Endothelial cell of umbilical vein (primary cell): ENCODE measurements at regions not wholly inside any gene's neighbourhood (a gene's known extent, or its start where the extent isn't known, plus 50 kb on each side); places are given as distances from the start of the nearest gene placed in this dataset.
A peak's percentile ranks its signal among the peaks of the same experiment; 100 is the strongest.

Experiments
- BruUV-seq: library from RNA; stranded (reverse); fragments of 400-500 nt; replicated peaks from 2 replicates; lab custom pipeline; 2021; lab: Mats Ljungman, UMichigan
- CTCF ChIA-PET: fragments of 300-600, 350-600 bp; sonication (Branson Sonifier 250); formaldehyde crosslinking; loops from one replicate; lab custom pipeline; 2021; ENCODE audit warnings: antibody characterized with exemption, inconsistent platforms; lab: Charles Lee
- POLR2A ChIA-PET: fragments of 300-600, 350-600 bp; sonication (Branson Sonifier 250); formaldehyde crosslinking; loops from one replicate; lab custom pipeline; 2021; ENCODE audit warnings: antibody characterized with exemption, inconsistent platforms; lab: Charles Lee
- DNase-seq: peaks from one replicate; pipeline ENCODE4 v3.0.0-alpha.2; 2011; ENCODE audit warnings: low read depth, low spot score
- FAIRE-seq: peaks from 2 replicates; lab custom pipeline; 2011; peaks lifted over from hg19 to GRCh38; lab: Jason Lieb, UNC
- H2AFZ ChIP-seq: 2 replicates; pipeline ENCODE4 v1.6.0; 2012; ENCODE audit warnings: low read depth, low read length, control low read depth, inconsistent platforms
- H3K27ac ChIP-seq: 2 replicates; pipeline ENCODE4 v1.5.1; 2011; ENCODE audit warnings: low read depth, mild to moderate bottlenecking, control low read depth, low read length, moderate library complexity; ENCODE audit not compliant: insufficient read depth
- H3K27me3 ChIP-seq, 2 experiments: 2 replicates each; pipeline versions ENCODE4 v1.6.0 to v1.6.1; 2011; ENCODE audit warnings: low read length in 2 of 2, mixed read lengths in 1 of 2; ENCODE audit not compliant: control insufficient read depth in 2 of 2, insufficient read depth in 2 of 2
- H3K36me3 ChIP-seq, 2 experiments: 2 replicates in 1 of 2; 3 replicates in 1 of 2; pipeline ENCODE4 v1.5.1; 2011; ENCODE audit warnings: low read length in 2 of 2, mild to moderate bottlenecking in 1 of 2, moderate library complexity in 1 of 2; ENCODE audit not compliant: control insufficient read depth in 2 of 2, insufficient read depth in 2 of 2; ENCODE audit errors: extremely low read depth in 1 of 2
- H3K4me1 ChIP-seq: 3 replicates; pipeline ENCODE4 v1.5.1; 2011; ENCODE audit warnings: mild to moderate bottlenecking, low read length; ENCODE audit not compliant: control insufficient read depth, insufficient read depth; ENCODE audit errors: extremely low read depth
- H3K4me2 ChIP-seq: 2 replicates; pipeline ENCODE4 v1.6.1; 2011; ENCODE audit warnings: low read length, control low read depth, mixed read lengths; ENCODE audit not compliant: insufficient read depth
- H3K4me3 ChIP-seq, 3 experiments: fragments of 200-600 bp in 1 of 3; sonication (generic), shearing (Covaris generic) in 1 of 3; replicated peaks in 1 of 3; 2 replicates each; pipeline ENCODE4 v1.5.1; 2011 to 2016; ENCODE audit warnings: control low read depth in 3 of 3, low read length in 3 of 3, mild to moderate bottlenecking in 2 of 3, inconsistent platforms in 1 of 3, low read depth in 1 of 3, moderate library complexity in 1 of 3; ENCODE audit not compliant: insufficient read depth in 1 of 3
- H3K79me2 ChIP-seq: 2 replicates; pipeline ENCODE4 v1.6.0; 2012; ENCODE audit warnings: low read length, inconsistent platforms; ENCODE audit not compliant: control insufficient read depth, insufficient read depth
- H3K9ac ChIP-seq: replicated peaks from 2 replicates; pipeline ENCODE3; 2011; ENCODE audit warnings: low read length, control low read depth; ENCODE audit not compliant: insufficient read depth; ENCODE audit errors: extremely low read depth
- H3K9me1 ChIP-seq: replicated peaks from 3 replicates; pipeline ENCODE4 v1.6.0; 2011; ENCODE audit warnings: mild to moderate bottlenecking, low read length; ENCODE audit not compliant: control insufficient read depth, insufficient read depth; ENCODE audit errors: extremely low read depth
- H3K9me3 ChIP-seq: replicated peaks from 2 replicates; pipeline ENCODE4 v1.5.1; 2012; ENCODE audit warnings: low read length, inconsistent platforms; ENCODE audit not compliant: control insufficient read depth, insufficient read depth
- H4K20me1 ChIP-seq: replicated peaks from 2 replicates; pipeline ENCODE3; 2011; ENCODE audit warnings: mild to moderate bottlenecking, low read length; ENCODE audit not compliant: control insufficient read depth, insufficient read depth; ENCODE audit errors: extremely low read depth
- CTCF ChIP-seq, 2 donors: IDR thresholded peaks; 1 replicate in 1 of 2; 2 replicates in 1 of 2; pipeline ENCODE4 v1.5.1; 2011; ENCODE audit warnings: low read length in 2 of 2, mild to moderate bottlenecking in 2 of 2, moderate library complexity in 2 of 2, control low read depth in 1 of 2, inconsistent platforms in 1 of 2, low read depth in 1 of 2; ENCODE audit not compliant: insufficient read depth in 1 of 2; ENCODE audit errors: extremely low read depth in 1 of 2
- EZH2 ChIP-seq: IDR thresholded peaks from 2 replicates; pipeline ENCODE4 v1.6.1; 2012; ENCODE audit warnings: borderline replicate concordance, low read depth, mild to moderate bottlenecking, moderate library complexity, low read length, inconsistent platforms; ENCODE audit not compliant: severe bottlenecking
- FOS ChIP-seq: IDR thresholded peaks from 2 replicates; pipeline ENCODE4 v1.6.1; 2011; ENCODE audit warnings: mild to moderate bottlenecking, low read length, moderate library complexity, borderline replicate concordance; ENCODE audit not compliant: insufficient read depth
- GATA2 ChIP-seq: IDR thresholded peaks from 2 replicates; pipeline ENCODE4 v1.7.0; 2011; ENCODE audit warnings: low read depth, mild to moderate bottlenecking, moderate library complexity, mixed read lengths, low read length; ENCODE audit not compliant: insufficient read length, insufficient read depth
- JUN ChIP-seq: IDR thresholded peaks from 2 replicates; pipeline ENCODE4 v1.6.1; 2011; ENCODE audit warnings: borderline replicate concordance, low read depth; ENCODE audit not compliant: insufficient read length, insufficient read depth
- MAX ChIP-seq: IDR thresholded peaks from 2 replicates; pipeline ENCODE4 v1.6.1; 2011; ENCODE audit not compliant: insufficient read depth, insufficient read length
- MYC ChIP-seq: IDR thresholded peaks from one replicate; pipeline ENCODE4 v1.6.1; 2011; ENCODE audit warnings: mild to moderate bottlenecking, low read depth, low read length
- POLR2A ChIP-seq: IDR thresholded peaks from 2 replicates; pipeline ENCODE4 v1.6.1; 2012; ENCODE audit warnings: low read depth, mild to moderate bottlenecking, control low read depth, low read length
- POLR2AphosphoS5 ChIP-seq: IDR thresholded peaks from 2 replicates; pipeline ENCODE4 v1.6.1; 2012; ENCODE audit warnings: low read depth, mild to moderate bottlenecking, control low read depth, low read length, moderate library complexity; ENCODE audit not compliant: insufficient read depth
- dilution Hi-C: fragments of 300-500 bp; cut with MboI; formaldehyde crosslinking; loops from one replicate; pipeline ENCODE4 v1.15.0; 2019; ENCODE audit warnings: low sequenced_read_pairs; ENCODE audit not compliant: extremely low pct_ligation_motif_present
- intact Hi-C: fragments of 100-400 bp; cut with micrococcal nuclease; formaldehyde crosslinking; loops from one replicate; pipeline ENCODE4 v1.10.0; 2022

- no TSS peak for BruUV-seq
- Histone ChIP-seq H3K27me3 (no peaks in the 10 kb centered on the region), H3K27ac (no peak overlapping the region), H3K79me2 (no peaks in the 10 kb centered on the region), H3K36me3 (no peaks in the 10 kb centered on the region), H3K4me3 (no peak overlapping the region), H4K20me1 (no peaks in the 10 kb centered on the region), H2AFZ (peak overlapping the region; percentile 83), H3K4me2 (no peak overlapping the region), H3K4me1 (no peaks in the 10 kb centered on the region), H3K9ac (no peak overlapping the region), H3K9me3 (no peaks in the 10 kb centered on the region), H3K9me1 (no peaks in the 10 kb centered on the region)
- CTCF ChIA-PET, result interaction anchor here (0.7 to 1.7 kb wide), 7 partner anchors 8 to 478 kb away, joined by 3 to 6 read pairs (median 3); no protein-coding TSS in a partner anchor
- intact Hi-C loops, result no loop called here
- DNase-seq (peak; percentile 52), FAIRE-seq (peak; percentile 48)
- TF ChIP-seq MYC (no peak), JUN (no peak), FOS (peak; percentile 37)
- dilution Hi-C loops, result no loop called here
- POLR2A ChIA-PET, result no interaction called here
Measured at GRCh38 chr18:10040287-10041011, 126.6 kb downstream of the VAPA start.

GRCh38 chr18:10041180-10041579 is 127.4 kb downstream of the VAPA start:
- intact Hi-C loops (no loop called here), dilution Hi-C loops (no loop called here)
- no TSS peak for BruUV-seq
- Histone ChIP-seq H3K9ac (no peak overlapping the region), H4K20me1 (no peaks in the 10 kb centered on the region), H3K36me3 (no peaks in the 10 kb centered on the region), H3K27me3 (no peaks in the 10 kb centered on the region), H3K27ac (peak overlapping the region; percentile 14), H2AFZ (peak overlapping the region; percentile 83), H3K4me1 (no peaks in the 10 kb centered on the region), H3K4me3 (no peak overlapping the region), H3K9me3 (no peaks in the 10 kb centered on the region), H3K4me2 (no peak overlapping the region), H3K79me2 (no peaks in the 10 kb centered on the region), H3K9me1 (no peaks in the 10 kb centered on the region)
- FAIRE-seq, result peak; percentile 28
- ChIA-PET CTCF (interaction anchor here (0.7 to 1.7 kb wide), 7 partner anchors 9 to 477 kb away, joined by 3 to 6 read pairs (median 3); no protein-coding TSS in a partner anchor), POLR2A (no interaction called here)
- TF ChIP-seq EZH2, result no peak
- no peak for TF ChIP-seq FOS
- no peak for TF ChIP-seq JUN
- no peak for TF ChIP-seq MYC
- no peak for TF ChIP-seq CTCF (IDR thresholded peaks at IDR 0.05; ENCODE audit: extremely low read depth in 1 of 2, insufficient read depth in 1 of 2, low read depth in 1 of 2, low read length in 2 of 2)
- no peak for TF ChIP-seq GATA2
- TF ChIP-seq POLR2AphosphoS5, result no peak
- TF ChIP-seq POLR2A, result no peak
- no peak for TF ChIP-seq MAX
- peak; percentile 37 for DNase-seq
